Hematopoietic multipotent progenitor cell treated with erythropoietin and hydrocortisone succinate and interleukin-3 and kit ligand, for 6 days (in vitro differentiated cells): ENCODE measurements at regions not wholly inside any gene's neighbourhood (a gene's known extent, or its start where the extent isn't known, plus 50 kb on each side); places are given as distances from the start of the nearest gene placed in this dataset.
"Not testable (repeated sequence)": the region's sequence is repeated elsewhere in the genome, so short reads cannot be mapped to it uniquely, and the experiment has no call there.

ENCODE experiments used
- DNase-seq: peaks from one replicate; pipeline ENCODE4 v3.0.0-alpha.2; 2015

DNA sequence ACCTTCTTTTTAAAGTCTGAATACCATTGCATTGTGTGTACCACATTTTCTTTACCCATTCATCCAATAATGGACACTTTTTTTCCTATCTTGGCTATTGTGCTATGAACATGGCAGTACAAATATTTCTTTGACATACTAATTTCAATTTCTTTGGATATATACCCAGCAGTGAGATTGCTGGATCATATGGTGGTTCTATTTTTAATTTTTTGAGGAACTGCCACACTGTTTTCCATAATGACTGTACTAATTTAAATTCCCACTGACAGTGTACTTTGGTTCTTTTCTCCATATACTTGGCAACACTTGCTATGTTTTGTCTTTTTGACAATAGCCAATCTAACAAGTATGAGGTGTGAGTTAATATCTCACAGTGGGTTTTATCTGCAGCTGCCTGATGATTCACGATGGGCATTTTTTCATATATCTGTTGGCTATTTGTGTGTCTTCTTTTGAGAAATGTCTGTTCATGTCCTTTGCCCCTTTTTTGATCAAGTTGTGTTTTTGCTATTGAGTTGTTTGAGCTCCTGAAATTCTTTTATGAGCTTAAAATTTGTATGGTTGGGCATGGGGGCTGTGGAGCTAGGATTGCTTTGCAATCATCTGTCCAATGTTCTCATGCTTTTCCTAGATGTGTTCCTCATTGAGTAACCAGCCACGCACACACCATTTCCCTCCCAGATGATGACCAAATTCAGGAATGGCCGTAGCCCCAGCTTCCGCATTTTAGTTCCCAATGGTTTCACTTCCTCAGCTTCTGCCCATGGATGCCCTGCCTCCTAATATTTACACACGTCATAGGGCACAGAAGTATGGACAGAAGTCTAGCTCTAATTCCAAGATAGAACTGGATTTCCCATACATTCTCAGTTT is 380.0 kb upstream of the SGCG start:
- DNase-seq = no peak

DNA sequence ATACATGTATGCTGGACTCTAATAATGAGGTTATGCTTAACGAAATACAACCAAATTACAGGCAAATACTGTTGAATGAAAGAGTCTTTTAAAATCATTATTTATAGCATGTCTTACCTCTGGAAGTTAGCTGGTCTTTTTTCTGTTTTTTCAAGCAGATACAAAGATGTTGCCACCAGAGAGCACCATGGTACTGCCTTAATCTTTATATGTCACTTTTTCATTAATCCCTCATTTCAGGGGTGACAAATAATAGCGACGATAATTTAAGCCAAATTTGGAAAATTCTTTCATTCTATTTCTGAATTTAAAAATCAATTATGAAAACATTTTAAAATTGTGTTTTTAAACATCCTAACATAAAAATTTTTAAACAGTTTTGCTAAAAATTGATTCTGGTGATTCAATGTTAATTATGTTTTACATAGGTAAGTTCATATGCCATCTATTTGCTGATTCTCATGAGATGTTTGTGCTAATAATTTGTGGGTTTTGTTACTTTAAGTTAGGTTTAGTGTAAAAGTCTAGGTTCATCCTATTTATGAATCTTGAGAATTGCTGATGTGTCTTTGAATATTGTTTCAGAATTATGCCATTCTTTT is 379.3 kb upstream of the SGCG start:
- DNase-seq = peak; percentile 13

GRCh38 chr13:22812793-22813192 is 368.0 kb upstream of the SGCG start:
- peak; percentile 22 for DNase-seq

GRCh38 chr13:22813531-22814377 is 367.0 kb upstream of the SGCG start:
- peak; percentile 3 for DNase-seq

DNA sequence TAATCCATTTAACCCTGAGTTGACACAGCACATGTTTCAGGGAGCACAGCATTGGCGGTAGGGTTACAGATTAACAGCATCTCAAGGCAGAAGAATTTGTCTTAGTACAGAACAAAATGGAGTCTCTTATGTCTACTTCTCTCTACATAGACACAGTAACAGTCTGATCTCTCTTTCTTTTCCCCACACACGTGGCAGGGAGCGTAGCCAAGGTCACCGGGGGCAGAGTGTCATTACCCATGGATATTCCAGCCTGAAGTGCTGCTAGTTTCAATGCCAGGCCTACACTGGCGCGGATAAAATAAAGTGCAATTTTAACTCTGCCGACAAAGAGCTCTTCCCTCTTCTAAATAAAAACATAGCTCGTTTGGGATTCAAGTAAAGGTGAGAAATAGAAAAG is 366.3 kb upstream of the SGCG start:
- DNase-seq = not testable (repeated sequence)

DNA sequence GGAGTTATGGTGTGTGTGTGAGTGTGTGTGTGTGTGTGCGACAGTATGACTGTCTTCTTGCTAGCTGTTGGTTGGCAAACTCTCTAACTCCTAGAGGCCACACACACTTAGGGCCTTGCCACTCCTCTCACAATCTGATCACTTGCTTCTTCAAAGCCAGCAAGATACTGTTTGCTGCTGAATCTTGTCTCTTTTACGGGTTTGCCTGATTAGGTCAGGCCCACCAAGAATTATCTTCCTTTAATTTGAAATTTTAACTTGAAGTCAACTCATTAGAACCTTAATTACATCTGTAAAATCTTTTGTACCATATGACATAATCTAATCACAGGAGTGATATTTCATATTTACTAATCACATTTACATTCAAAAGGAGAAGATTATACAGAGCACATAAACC is 359.2 kb upstream of the SGCG start:
- DNase-seq = no peak

- DNase-seq = no peak
Measured at GRCh38 chr13:22825186-22825585, 355.6 kb upstream of the SGCG start.

GRCh38 chr13:22828081-22828480 is 352.7 kb upstream of the SGCG start:
- no peak for DNase-seq

DNA sequence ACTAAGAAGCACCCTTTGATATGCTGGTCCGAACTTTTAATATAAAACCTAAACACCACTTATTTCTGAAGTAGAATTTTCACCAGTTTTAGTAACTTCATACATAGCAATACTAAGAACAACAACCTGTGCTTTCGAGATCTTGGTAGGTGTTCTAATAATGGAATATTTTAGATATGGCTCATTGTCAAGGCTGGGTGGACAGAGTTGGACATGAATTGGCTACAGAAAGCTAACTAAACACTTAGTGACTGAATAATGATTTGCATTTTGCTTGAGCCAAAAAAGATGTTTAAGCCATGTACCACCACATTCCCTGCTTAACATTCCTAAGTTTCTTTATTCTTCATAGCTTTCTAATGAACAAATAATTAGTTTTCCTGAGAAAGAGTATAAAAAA is 344.3 kb upstream of the SGCG start:
- no peak for DNase-seq

DNA sequence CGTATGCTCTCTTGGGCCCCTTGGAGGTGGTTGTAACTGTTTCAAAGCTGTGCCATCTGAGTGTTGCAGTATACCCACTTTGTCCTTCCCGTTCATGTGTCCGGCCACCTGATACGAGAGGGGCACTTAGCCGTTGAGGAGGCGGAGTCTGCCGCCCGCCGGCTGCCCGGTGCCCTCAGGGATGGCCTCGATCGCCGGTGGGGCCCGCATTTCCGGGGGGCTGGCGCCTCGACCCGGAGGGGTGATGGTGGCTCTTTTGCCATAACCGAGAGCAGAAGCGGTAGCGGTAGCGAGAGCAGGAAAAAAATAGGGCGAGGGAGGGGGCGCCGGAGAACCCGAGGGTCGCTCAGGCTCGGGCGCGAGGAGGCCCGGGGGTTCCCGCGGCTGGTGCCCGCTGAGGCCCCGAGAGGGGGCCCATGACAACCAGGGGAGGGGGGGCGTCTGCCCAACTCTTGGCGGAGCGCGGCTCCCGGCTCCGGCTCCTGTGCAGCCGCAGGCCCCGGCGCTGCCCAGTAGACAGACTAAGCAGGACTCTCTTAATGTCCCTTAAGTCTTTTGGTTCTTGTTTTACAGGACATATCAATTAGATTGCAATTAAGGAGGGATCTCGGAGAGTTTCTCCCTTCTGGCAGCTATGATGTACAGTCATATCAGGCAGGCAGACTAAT is 342.7 kb upstream of the SGCG start:
- no peak for DNase-seq

- no peak for DNase-seq
Measured at GRCh38 chr13:22839603-22840530, 340.9 kb upstream of the SGCG start.

DNA sequence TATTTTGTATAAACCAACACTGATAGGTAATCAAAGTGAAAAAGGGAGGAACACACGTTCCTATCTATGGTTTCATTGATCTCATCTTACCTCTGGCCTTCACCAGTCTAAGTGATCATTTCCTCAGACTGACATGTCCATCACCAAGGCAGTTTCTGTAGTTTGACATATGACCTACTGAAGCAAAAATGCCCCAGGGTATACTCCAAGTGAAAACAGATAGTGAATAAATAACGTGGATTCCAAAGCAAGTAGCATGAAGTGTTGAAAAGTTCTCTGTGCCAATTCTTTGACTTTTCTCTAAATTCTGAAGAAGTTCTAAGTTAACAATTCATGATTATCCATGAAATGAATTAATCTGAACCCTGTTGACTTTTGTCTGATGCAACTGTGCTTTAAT is 334.2 kb upstream of the SGCG start:
- DNase-seq = no peak

- no peak for DNase-seq
Measured at GRCh38 chr13:22848539-22849052, 332.2 kb upstream of the SGCG start.

GRCh38 chr13:22855926-22856325 is 324.9 kb upstream of the SGCG start:
- DNase-seq = no peak

GRCh38 chr13:22858980-22859379 is 321.8 kb upstream of the SGCG start:
- not testable (repeated sequence) for DNase-seq

- not testable (repeated sequence) for DNase-seq
Measured at GRCh38 chr13:22859411-22859810, 321.4 kb upstream of the SGCG start.

GRCh38 chr13:22861958-22862466 is 318.8 kb upstream of the SGCG start:
- no peak for DNase-seq

- no peak for DNase-seq
Measured at GRCh38 chr13:22862478-22862877, 318.3 kb upstream of the SGCG start.

- DNase-seq = no peak
Measured at GRCh38 chr13:22866221-22866620, 314.6 kb upstream of the SGCG start.

DNA sequence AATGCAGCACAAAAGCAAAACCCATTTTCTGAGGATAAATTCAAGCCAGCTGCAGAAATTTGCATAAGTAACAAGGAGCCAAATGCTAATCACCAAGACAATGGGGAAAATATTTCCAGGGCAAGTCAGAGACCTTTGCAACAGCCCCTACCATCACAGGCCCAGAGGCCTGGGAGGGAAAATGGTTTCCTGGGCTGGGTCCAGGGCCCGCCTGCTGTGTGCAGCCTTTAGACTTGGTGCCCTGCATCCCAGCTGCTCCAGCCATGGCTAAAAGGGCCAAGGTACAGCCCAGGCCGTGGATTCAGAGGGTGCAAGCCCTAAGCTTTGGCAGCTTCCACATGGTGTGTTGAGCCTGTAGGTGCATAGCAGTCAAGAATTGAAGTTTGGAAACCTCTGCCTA is 309.5 kb upstream of the SGCG start:
- no peak for DNase-seq

- no peak for DNase-seq
Measured at GRCh38 chr13:22874839-22875238, 305.9 kb upstream of the SGCG start.
